ENCODE measurements at regions not wholly inside any gene's neighbourhood (a gene's known extent, or its start where the extent isn't known, plus 50 kb on each side); places are given as distances from the start of the nearest gene placed in this dataset.

- DNase-seq (ENCODE audit: low spot score) = no peak
Observed at GRCh38 chr11:80846442-80846841, 1405.6 kb upstream of the TENM4 start.

GRCh38 chr11:80844110-80844819 lies 1403.4 kb upstream of the TENM4 start:
- no peak for DNase-seq (ENCODE audit: low spot score)

- no peak for DNase-seq (ENCODE audit: low spot score)
Observed at GRCh38 chr11:80843266-80843974, 1402.6 kb upstream of the TENM4 start.

GRCh38 chr11:80842246-80842645 lies 1401.4 kb upstream of the TENM4 start:
- no peak for DNase-seq (ENCODE audit: low spot score)

GRCh38 chr11:80841675-80842074 lies 1400.8 kb upstream of the TENM4 start:
- DNase-seq (ENCODE audit: low spot score) = no peak

GRCh38 chr11:80838153-80838552 lies 1397.3 kb upstream of the TENM4 start:
- DNase-seq (ENCODE audit: low spot score) = no peak

- no peak for DNase-seq (ENCODE audit: low spot score)
Observed at GRCh38 chr11:80837051-80837450, 1396.2 kb upstream of the TENM4 start.

- no peak for DNase-seq (ENCODE audit: low spot score)
Observed at GRCh38 chr11:80831374-80831773, 1390.5 kb upstream of the TENM4 start.

- DNase-seq (ENCODE audit: low spot score) = no peak
Observed at GRCh38 chr11:80827781-80828180, 1387.0 kb upstream of the TENM4 start.

GRCh38 chr11:80826808-80827207 lies 1386.0 kb upstream of the TENM4 start:
- DNase-seq (ENCODE audit: low spot score) = no peak

- DNase-seq (ENCODE audit: low spot score) = no peak
Observed at GRCh38 chr11:80822308-80822707, 1381.5 kb upstream of the TENM4 start.

- no peak for DNase-seq (ENCODE audit: low spot score)
Observed at GRCh38 chr11:80819271-80819670, 1378.4 kb upstream of the TENM4 start.

- DNase-seq (ENCODE audit: low spot score) = no peak
Observed at GRCh38 chr11:80816966-80817365, 1376.1 kb upstream of the TENM4 start.

GRCh38 chr11:80816454-80816847 lies 1375.6 kb upstream of the TENM4 start:
- DNase-seq (ENCODE audit: low spot score) = no peak

- no peak for DNase-seq (ENCODE audit: low spot score)
Observed at GRCh38 chr11:80815752-80816453, 1375.1 kb upstream of the TENM4 start.

- DNase-seq (ENCODE audit: low spot score) = no peak
Observed at GRCh38 chr11:80814813-80815212, 1374.0 kb upstream of the TENM4 start.

GRCh38 chr11:80810695-80811094 lies 1369.9 kb upstream of the TENM4 start:
- no peak for DNase-seq (ENCODE audit: low spot score)

- no peak for DNase-seq (ENCODE audit: low spot score)
Observed at GRCh38 chr11:80798174-80798573, 1357.3 kb upstream of the TENM4 start.

- DNase-seq (ENCODE audit: low spot score) = no peak
Observed at GRCh38 chr11:80783561-80783960, 1342.7 kb upstream of the TENM4 start.

- DNase-seq (ENCODE audit: low spot score) = no peak
Observed at GRCh38 chr11:80782135-80782885, 1341.5 kb upstream of the TENM4 start.

- no peak for DNase-seq (ENCODE audit: low spot score)
Observed at GRCh38 chr11:80779905-80780605, 1339.2 kb upstream of the TENM4 start.

GRCh38 chr11:80778941-80779340 lies 1338.1 kb upstream of the TENM4 start:
- DNase-seq (ENCODE audit: low spot score) = no peak
